Stimulated activated CD4-positive, alpha-beta T cell treated with anti-CD3 and anti-CD28 coated beads, Interleukin-15, amount 100 ng/mL, for 24 hours (primary cell): ENCODE measurements at regions not wholly inside any gene's neighbourhood (a gene's known extent, or its start where the extent isn't known, plus 50 kb on each side); places are given as distances from the start of the nearest gene placed in this dataset.

Experiments used
- DNase-seq: peaks from one replicate; pipeline ENCODE4 v3.0.0-alpha.2; 2020

DNA sequence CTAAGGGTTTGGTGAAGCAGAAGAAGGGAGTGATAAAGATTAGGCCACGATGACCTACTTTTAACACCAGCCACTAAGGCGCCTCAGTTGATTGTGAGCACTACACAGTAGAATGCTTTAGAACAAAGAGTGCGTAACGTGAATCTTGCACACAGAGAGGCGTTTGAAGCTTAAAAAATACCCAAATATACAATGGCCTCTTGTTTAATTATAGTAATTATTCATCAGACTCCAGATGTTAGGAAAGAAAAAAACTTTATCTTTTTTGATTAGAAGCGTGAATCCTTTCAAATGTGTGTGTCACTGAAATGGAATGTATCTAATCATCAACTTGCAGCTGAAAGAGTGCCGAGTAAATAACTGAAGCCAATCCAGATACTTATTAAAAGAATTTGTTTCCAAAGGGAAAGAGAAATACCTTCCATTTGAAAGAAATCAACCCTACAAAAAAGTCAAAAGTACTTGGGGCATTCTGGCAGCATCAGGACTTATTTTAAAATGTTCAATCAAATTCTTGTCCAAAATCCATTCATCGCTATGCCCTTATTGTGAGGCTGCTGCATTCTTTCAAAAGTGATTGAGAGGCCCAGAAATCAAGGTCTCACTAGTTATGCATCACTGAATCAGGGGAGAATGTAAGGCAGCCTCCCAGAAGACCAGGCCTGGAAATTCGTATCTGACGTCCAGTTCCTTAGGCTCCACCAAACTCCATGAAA, 337.5 kb downstream of the ZNF608 start:
- no peak for DNase-seq

DNA sequence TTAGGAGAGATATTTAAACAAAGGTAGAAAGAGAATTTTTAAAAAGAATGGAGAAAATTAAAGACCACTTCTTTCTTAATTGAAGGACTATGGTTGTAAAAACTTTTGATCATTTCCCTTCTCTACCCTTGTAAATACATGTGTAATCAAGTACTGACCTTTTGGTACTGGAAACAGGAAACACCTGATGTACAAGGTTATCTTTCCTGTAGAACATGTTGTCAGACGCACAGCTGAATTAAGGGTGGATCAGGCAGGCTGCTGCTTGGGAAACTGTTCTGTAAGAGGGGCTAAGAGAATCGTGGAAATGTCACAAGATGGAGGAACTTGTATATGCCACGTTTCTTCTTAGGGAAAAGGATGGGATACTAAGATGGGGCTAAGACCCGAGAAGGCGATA, 341.6 kb downstream of the ZNF608 start:
- no peak for DNase-seq

DNA sequence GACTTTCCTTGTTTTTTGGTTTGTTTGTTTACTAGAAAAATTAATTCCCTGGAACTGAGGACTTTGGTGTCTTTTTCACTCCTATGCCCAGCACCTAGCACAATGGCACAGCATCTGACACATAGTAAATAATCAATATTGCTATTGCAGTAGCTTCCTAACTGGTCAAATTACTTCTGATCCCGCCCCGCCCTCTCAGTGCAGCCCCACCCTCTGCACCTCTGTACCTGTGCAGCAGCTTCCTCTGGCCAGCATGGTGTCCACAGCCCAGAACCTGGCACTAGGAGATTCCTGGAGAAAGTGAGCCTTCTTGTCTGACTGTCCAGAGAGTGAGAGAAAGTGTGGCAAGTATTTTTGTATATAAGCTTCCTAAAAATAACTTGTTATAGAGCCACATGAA, 343.2 kb downstream of the ZNF608 start:
- no peak for DNase-seq

DNA sequence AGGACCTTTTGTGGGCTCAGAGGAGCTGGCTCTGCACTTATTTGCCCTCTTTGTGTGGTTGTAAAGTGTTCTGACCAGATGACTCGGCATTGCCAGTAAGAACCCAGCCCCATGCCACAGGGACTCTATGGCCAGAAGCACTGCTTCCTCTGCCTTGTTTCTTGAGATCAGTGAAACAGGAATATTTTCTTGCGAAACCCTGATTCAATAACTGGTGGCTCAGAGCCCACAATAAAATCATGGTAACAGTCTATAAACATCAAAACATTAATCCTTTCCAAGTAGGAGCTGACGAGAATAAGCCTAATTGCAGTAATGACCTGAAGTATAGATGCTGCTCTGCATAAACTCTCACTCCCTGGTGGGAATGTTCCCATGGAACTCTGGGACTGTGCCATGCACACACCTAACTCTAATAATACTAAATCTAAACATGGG, 344.3 kb downstream of the ZNF608 start:
- no peak for DNase-seq

DNA sequence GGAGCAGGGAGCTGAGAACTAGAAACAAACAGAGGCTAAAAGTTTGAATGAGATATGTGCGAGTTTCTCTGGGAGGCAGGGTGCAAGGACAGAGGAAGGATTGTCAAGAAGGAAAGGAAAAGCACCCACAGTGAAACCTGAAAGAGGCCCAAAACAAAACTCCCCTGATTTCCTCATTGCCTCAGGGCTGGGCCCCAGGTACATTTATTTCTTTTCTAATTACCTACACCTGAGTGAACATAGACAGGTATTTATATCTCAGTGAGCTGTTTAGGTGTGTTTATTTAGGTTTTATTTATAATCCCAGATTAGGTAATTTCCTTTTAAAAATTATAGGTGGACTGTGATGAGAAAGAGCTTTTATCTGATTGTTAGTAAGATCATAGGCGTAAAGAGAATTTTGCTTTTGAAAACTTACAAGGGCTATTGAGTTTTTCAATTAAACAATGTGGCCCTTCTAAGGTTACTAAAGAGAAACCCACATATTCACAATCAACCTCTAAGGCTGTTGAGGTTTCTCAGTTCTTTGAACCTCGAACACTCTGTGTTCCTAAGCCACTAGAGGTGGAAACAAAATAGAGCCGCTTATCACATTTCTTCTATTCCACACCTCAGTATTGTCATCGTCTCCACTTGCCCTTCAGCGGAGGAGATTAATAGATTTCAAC, 344.8 kb downstream of the ZNF608 start:
- no peak for DNase-seq

DNA sequence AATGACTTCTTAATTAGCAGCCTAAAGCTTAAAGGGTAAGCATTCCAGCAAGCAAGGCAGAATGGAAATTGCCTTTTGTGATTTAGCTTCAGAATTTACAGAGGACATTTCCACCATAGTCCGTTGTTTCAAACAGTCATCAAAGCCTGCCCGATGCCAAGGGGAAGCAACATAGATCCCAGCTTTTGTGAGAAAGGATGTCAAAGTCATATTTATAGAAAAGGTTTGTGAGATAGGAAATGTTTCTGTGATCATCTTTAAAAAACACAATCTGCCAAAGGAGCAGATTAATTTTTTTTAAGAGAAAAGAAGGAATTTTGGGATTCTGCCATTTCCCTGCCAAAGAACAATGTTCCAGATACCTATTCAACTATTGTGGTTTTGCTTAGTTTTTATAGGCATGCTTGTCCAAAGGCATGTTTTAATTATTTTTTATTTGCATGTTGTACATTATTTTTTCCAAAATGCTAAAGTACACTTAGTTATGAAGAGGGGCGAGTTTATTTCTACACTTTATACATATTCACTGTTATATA, 346.9 kb downstream of the ZNF608 start:
- DNase-seq, result no peak

DNA sequence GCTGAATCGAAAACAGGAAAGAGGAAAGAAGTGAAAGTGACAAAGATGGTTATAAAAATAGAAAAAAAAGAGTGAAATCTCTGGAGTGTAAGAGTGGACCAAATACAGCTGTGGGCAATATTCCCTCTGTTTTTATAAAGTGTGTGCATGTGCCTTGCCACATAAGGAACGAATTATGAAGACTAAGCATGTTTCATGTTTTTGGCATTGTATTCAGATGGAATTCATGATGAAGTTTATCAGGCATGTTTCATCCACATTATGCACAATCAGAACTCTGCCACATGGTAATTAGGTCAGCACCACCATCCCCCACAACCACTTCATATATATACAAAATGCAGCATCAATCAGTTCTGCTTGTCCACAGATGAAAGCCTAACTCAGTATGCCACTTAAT, 348.0 kb downstream of the ZNF608 start:
- no peak for DNase-seq

DNA sequence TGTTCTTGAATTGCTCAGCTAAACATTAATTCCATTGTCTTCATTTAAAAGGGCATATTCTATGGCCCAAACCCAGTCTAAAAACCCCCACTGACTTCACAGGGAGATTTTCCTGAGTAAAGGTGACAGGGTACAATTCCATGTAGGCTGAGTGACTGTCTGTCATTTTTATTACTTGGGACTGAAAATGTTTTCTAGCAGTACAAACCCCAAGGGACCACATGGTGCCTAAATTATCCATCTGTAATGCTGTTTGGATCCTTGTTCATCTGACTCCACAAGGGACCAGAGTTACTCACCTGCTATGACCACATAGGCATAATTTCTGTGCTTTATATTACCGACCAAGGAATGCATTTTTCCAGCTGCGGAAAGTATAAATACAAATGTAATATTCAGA, 349.1 kb downstream of the ZNF608 start:
- DNase-seq, result no peak

DNA sequence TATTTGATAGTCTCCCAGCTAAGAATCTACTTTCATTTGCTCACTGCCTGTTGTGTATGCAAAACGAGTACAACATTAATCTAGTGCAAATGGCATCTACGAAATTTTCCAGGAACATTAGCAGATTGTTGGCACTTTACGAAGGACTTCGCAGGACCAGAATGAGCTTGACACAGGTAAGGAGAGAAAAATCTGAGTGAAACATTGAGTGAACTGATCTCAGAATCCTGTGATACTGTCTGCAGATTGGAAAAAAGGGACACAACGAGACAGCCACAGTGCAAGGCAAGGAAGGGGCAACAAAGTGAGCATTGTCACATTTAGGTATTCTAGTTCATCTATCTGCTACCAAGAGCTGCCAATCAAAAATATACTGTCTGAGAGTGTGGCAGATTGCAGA, 350.5 kb downstream of the ZNF608 start:
- DNase-seq, result no peak

DNA sequence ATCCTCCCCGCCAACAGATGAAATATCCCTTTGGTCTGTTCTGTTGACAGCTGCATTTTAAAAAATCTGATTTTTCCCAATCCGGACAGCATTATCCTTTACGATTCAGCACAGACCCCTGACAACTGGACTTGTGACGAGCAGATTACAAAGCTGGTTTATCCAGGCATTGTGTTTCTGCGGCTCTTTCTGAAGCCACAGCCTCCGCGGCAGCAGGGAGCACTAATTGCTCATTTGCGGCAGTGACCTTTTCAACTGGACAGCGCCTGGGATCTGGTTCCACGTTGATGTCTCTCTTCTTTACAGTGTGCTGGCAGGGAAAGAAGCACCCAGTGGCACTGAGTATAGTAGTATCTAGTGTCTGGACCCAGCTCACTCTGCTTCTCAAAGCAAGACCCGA, 351.2 kb downstream of the ZNF608 start:
- DNase-seq, result no peak

DNA sequence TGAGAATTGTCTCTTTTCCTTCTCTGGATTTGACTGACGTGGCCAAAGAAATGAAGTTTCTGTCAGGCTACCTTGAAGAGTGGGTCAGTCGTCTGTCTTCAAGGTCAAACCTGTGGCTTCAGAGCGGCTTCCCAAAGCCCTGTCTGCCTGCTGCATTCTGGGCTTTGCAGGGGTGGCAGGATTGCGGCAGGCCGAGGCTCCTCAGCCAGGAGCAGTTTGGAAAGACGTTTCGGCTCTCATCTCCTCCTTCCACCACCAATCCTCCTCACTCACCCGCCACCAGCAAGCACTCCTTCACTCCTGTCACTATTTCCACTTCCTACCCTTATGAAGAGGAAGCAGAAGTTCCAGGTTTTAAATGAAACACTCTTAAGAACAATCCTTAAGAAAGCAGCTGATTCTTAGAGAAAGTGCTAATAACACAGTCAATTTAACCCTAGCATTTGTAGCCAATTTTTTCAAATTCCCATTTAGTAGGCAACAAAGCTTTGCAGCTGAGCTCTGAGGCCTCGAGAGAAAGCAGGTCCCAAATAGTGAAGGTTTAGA, 351.7 kb downstream of the ZNF608 start:
- no peak for DNase-seq

DNA sequence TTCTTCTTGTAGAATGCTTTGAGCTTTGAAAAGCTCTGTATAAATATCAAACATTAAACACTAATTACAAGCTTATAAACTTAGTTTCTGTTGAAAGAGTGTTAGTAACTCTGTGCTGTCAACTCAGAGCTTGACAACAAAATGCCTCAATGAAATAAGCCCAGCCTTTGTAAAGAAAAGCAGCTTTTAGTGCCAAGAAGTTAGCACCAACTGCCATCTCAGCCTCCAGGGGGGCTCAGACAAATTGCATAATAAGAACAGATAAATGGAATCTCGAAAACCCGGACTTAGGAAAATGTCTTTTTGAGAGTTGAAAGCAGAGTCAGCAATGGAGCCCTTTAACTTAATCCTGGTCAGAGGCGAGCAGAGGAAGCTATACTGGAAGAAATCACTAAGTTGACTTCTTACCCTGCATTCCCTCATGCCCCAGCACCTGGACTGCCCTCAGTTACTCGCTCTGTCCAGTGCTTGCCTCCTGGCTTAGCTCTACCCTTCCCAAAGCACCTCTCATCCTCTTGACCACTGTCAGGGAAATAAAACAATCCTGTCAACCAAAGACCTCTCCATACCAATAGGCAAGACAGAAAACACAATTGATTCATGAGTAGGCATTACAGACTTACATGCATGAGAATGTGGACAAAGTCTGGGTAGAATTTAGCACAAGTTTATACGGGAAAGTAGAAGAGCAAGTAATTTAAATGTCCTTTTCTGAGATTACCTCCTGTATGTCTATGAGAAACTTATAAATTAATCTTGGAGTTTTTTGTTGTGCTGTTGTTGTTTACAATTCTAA, 352.7 kb downstream of the ZNF608 start:
- no peak for DNase-seq

DNA sequence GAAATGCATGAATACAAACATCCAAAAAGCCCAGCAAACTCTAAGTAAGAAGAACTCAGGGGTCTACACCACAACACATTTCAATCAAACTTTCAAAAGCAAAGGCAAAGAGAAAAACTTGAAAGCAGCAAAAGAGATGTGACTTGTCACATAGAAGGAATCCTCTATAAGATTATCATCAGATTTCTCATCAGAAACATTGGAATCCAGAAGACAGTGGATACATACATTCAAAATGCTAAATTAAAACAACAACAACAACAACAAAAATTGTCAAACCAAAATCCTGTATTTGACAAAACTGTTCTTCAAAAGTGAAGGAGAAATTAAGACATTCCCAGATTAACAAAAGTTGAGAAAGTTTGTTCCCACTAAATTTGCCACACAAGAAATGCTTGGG, 362.7 kb downstream of the ZNF608 start:
- no peak for DNase-seq

DNA sequence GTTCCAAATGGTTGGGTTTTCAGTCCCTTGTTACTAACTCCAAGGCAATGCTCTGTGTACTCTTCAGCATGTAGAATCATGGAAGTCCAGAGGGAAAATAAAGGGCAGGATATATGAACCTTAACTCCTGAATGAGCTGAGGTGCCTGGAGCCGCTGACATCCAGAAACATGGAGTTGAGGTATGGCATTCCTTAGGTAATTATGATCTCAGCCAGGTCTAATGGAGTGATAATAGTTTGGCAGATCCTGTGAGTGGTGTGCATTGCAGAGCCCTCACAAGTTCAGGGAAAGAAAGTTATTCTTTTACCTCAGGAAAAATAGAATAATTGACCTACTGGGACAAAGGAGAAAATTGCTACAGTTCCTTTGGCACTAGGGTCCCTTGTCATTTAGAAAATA, 369.1 kb downstream of the ZNF608 start:
- DNase-seq, result no peak

DNA sequence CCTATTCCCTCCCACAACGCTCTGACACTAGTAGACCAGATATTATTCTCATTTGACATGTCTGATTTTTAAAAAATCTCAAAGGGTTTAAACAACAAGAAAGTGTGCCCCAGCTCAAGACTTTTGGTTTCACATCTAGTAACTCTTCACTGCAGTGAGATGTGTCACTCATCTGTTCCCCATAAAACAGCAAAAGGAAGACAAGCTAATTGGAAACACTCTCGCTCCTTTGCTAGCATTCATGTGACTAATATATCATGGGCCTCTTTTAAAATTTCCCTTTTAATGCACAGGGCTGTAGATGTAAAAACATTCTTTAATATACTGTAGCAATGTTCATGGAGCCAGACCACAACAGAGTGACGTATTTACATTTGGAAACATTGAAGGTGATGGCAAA, 372.6 kb downstream of the ZNF608 start:
- no peak for DNase-seq

DNA sequence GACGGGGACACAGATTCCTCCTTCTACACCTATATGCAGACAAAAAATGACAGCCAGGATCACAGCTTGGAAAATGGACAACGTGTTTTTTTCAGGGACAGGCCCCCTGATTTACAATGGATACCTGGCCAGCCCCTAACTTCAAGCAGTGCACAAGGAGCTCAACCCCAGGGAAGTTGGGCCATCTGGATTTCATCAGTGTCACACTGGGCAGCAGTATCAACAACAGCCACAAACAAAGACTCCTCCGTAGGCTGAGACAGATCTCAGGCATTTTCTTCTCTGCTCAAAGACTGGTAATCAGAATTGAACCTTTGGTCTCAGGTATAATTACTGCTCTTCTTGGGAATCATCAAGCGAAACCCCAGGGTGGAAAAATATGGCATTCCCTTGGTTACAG, 374.0 kb downstream of the ZNF608 start:
- no peak for DNase-seq

DNA sequence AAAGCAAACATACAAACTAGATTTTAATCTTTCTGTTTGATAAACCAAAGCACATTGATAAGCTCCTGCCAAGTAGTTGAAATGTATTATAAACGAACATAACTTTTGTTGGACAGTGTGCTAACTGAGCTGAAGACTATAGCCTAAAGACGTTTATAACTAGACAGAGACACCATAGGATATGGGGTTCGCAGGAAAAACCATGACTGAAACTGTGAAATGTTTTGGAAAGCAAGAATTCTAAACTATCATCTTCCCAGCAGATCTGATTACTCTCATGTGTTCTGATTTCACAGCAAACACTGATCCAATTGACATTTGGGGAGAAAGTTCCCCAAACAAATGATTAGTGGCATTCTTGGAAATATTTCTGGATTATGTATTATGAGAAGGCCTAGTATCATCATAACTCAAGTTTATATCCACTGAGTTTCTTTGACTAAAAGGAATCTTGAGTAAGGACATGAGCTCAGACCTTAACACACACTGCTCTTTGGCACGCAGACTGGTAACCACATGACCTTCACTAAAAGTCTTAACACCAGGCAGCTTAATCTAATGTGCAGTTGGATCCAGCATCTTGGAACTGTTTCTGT, 375.2 kb downstream of the ZNF608 start:
- DNase-seq, result no peak

DNA sequence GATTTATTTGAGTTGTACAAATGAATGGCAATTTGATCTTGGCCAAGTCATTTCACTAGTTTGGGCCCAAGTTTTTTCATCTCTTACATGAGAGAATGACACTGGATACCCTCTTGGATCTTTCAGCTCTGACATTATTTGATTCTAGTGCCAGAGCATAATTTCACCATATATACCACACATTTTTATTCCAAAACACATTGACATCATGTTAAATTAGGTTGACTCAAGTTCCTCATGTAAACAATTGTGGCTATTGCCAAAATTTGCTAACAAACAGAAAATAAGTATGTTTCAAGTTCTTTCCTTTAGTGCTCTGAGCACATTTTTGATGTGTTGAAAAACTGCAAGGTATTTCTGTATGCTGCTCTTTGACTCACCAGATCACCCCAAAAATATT, 375.8 kb downstream of the ZNF608 start:
- no peak for DNase-seq

DNA sequence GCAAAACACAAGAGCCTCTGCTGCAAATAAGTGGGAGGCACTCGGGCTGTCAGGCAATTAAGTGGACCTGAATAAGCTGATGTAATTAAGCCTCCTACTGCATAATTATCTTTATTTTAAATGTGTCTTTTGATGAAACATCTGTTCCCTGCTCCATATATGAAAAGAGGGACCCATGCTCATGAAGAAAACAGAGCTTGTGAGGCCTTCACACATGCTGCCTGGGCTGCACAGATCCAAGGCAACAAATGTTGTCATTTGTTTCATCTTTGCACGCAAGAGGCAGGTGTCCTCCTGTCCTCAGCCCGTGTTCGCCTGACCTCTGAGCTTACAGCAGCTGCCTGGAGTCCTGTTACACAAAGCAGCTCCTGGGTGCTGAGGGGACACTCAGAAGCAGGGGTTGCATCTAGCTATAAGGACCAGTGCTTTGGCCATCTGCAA, 381.1 kb downstream of the ZNF608 start:
- no peak for DNase-seq

DNA sequence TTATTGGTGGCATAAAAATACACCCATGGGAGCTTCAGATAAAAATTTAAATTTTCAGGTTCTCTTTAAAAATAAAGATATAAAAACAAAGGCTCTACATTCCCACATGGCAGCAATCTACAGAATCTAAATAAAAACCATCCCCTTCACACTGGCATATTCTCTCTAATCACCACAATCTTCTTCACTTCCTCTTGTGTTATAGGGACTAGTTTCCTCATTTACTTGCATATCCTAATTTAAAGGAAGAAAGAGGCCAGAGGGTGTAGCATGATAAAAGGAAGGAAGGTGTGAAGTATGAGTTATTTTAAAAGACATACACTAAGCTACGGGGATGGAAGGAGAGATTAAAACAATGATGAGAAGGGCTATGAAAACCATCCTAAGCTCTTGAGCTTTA, 390.5 kb downstream of the ZNF608 start:
- no peak for DNase-seq

DNA sequence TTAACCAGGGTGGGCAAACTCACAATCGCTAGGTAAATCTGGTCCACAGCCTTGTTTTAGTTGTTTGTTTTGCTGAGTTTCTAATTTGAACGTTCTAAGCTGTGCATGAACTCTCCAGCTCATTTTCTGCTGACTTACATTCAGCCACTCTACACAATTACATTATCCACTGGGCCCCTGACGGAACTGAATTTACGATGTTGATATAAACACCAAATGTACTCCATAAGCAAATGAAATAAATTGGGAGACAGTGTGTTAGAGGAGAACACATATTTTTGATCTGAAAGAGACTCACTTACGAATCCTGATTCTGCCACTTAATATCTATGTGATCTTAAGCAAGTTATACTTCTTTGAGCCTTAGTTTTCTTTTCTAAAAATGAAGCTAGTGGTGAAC, 393.4 kb downstream of the ZNF608 start:
- no peak for DNase-seq

DNA sequence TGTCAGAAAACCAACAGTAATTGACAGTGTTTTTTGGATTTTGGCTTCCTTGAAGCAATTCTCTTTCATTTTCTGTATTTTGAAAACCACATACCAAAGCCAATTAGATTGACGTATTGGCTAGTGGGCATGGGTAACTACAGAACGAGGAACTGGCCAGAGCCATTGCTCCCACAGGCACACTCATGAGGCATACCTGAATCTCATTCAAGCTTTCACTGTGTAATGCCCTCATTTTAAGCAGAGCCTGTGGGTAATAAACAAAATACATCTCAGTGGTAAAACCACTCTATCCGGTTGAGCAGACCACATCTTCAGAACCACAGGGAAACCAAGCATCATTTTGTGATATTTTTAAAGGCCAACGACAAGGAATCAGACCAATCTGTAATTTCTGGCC, 394.1 kb downstream of the ZNF608 start:
- no peak for DNase-seq

DNA sequence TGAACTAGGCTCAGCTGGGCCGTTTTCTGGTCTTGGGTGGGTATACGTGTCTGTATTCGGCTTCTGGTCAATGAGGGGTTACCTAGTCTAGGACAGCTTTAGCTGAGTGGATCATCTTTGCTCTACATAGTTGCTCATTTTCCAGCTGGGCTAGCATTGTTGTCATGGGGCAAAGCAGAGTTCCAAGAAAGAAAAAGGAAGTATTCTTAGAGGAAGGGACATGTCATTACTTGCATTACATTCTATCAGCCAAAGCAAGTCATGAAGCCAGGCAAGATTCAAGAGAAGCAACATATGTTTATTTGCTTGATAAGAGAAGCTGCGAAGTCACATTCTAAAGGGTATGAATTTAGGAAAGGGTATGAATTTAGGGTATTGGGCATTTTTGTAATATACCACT, 396.5 kb downstream of the ZNF608 start:
- no peak for DNase-seq
